B cell (primary cell): ENCODE measurements at regions not wholly inside any gene's neighbourhood (a gene's known extent, or its start where the extent isn't known, plus 50 kb on each side); places are given as distances from the start of the nearest gene placed in this dataset.
"Not testable (repeated sequence)": the region's sequence is repeated elsewhere in the genome, so short reads cannot be mapped to it uniquely, and the experiment has no call there.

Experiments used
- ATAC-seq: fragments of 200-7000 bp; cut with Tn5 transposase; one replicate; pipeline ENCODE4 v1.10.0; 2021; ENCODE audit warnings: low read depth, mild to moderate bottlenecking, moderate number of reproducible peaks, moderate library complexity
- CTCF ChIA-PET: fragments of 350-600 bp; sonication (Branson Sonifier 250); formaldehyde crosslinking; loops from one replicate; lab custom pipeline; 2021; ENCODE audit warnings: antibody characterized with exemption, inconsistent platforms; lab: Charles Lee
- POLR2A ChIA-PET: fragments of 350-600 bp; sonication (Branson Sonifier 250); formaldehyde crosslinking; loops from one replicate; lab custom pipeline; 2021; ENCODE audit warnings: antibody characterized with exemption; lab: Charles Lee
- DNase-seq: peaks from one replicate; pipeline ENCODE4 v3.0.0; 2013
- H2AFZ ChIP-seq: 2 replicates; pipeline ENCODE4 v1.6.1; 2012; ENCODE audit warnings: mild to moderate bottlenecking, low read depth, low read length; ENCODE audit not compliant: insufficient read depth, poor library complexity, severe bottlenecking
- H3K27ac ChIP-seq, 2 donors: 1 replicate in 1 of 2; 2 replicates in 1 of 2; pipeline ENCODE4 v1.5.1; 2012 to 2013; ENCODE audit warnings: low read length in 2 of 2, mild to moderate bottlenecking in 2 of 2, moderate library complexity in 1 of 2
- H3K27me3 ChIP-seq, 4 experiments: fragments of 200-600 bp in 1 of 4; sonication (generic) in 1 of 4; replicated peaks in 1 of 4; 1 replicate in 2 of 4; 2 replicates in 2 of 4; pipeline versions ENCODE4 v1.6.1 to v1.7.0; 2013 to 2016; ENCODE audit warnings: low read length in 3 of 4, mild to moderate bottlenecking in 2 of 4, mixed read lengths in 1 of 4, moderate library complexity in 1 of 4; ENCODE audit not compliant: insufficient read depth in 4 of 4, control insufficient read depth in 3 of 4; ENCODE audit errors: control extremely low read depth in 1 of 4
- H3K36me3 ChIP-seq, 2 experiments: replicated peaks in 1 of 2; 1 replicate in 1 of 2; 2 replicates in 1 of 2; pipeline versions ENCODE4 v1.6.1 to v1.7.1; 2013; ENCODE audit warnings: low read length in 1 of 2; ENCODE audit not compliant: insufficient read depth in 2 of 2, control insufficient read depth in 1 of 2; ENCODE audit errors: control extremely low read depth in 1 of 2, extremely low read depth in 1 of 2
- H3K4me1 ChIP-seq, 2 donors: fragments of 200-600 bp in 1 of 2; sonication (generic) in 1 of 2; 1 replicate in 1 of 2; 2 replicates in 1 of 2; pipeline versions ENCODE4 v1.5.1 to v1.6.1; 2013 to 2017; ENCODE audit warnings: low read length in 2 of 2; ENCODE audit not compliant: control insufficient read depth in 2 of 2, insufficient read depth in 2 of 2
- H3K4me2 ChIP-seq: replicated peaks from 2 replicates; pipeline ENCODE3; 2012; ENCODE audit warnings: mild to moderate bottlenecking, low read depth, low read length; ENCODE audit not compliant: poor library complexity, severe bottlenecking
- H3K4me3 ChIP-seq, 5 experiments: fragments of 200-600 bp in 1 of 5; sonication (generic) in 1 of 5; 1 replicate in 3 of 5; 2 replicates in 2 of 5; pipeline versions ENCODE4 v1.5.1 to v1.7.0; 2011 to 2016; ENCODE audit warnings: low read length in 4 of 5, mild to moderate bottlenecking in 4 of 5, low read depth in 2 of 5, control low read depth in 1 of 5, moderate library complexity in 1 of 5; ENCODE audit not compliant: insufficient read depth in 1 of 5; ENCODE audit errors: control extremely low read depth in 1 of 5, extremely low read depth in 1 of 5
- H3K79me2 ChIP-seq: fragments of 200-600 bp; sonication (generic); one replicate; pipeline ENCODE4 v1.6.0; 2016; ENCODE audit warnings: low read length; ENCODE audit not compliant: control insufficient read depth, insufficient read depth
- H3K9ac ChIP-seq: fragments of 200-600 bp; sonication (generic); 2 replicates; pipeline ENCODE4 v1.6.1; 2017; ENCODE audit warnings: mild to moderate bottlenecking, low read length, moderate library complexity
- H3K9me3 ChIP-seq, 3 donors: one replicate each; pipeline versions ENCODE4 v1.6.1 to v1.7.1; 2013; ENCODE audit warnings: low read length in 2 of 3; ENCODE audit not compliant: control insufficient read depth in 2 of 3, insufficient read depth in 1 of 3; ENCODE audit errors: control extremely low read depth in 1 of 3
- H4K20me1 ChIP-seq: 2 replicates; pipeline ENCODE4 v1.6.0; 2012; ENCODE audit warnings: mild to moderate bottlenecking, low read length; ENCODE audit not compliant: insufficient read depth, control insufficient read depth, poor library complexity, severe bottlenecking
- H3K27ac Mint-ChIP-seq: one replicate; pipeline ENCODE4 v1.8.0; 2021; ENCODE audit warnings: mixed read lengths
- H3K27me3 Mint-ChIP-seq: one replicate; pipeline ENCODE4 v1.8.0; 2021; ENCODE audit warnings: mixed read lengths
- H3K4me1 Mint-ChIP-seq: one replicate; pipeline ENCODE4 v1.8.0; 2021; ENCODE audit warnings: mixed read lengths
- H3K4me3 Mint-ChIP-seq: one replicate; pipeline ENCODE4 v1.8.0; 2021; ENCODE audit warnings: mixed read lengths
- H3K9me3 Mint-ChIP-seq: one replicate; pipeline ENCODE4 v1.8.0; 2022; ENCODE audit warnings: mixed read lengths; ENCODE audit not compliant: insufficient read depth
- CTCF ChIP-seq: fragments of 200-600 bp; IDR thresholded peaks from one replicate; pipeline ENCODE4 v1.8.0; 2022; ENCODE audit warnings: antibody characterized with exemption, mild to moderate bottlenecking
- EZH2 ChIP-seq: IDR thresholded peaks from 2 replicates; pipeline ENCODE4 v1.6.1; 2012; ENCODE audit warnings: borderline replicate concordance, low read depth, mild to moderate bottlenecking, moderate library complexity, low read length; ENCODE audit not compliant: insufficient read depth, poor library complexity, severe bottlenecking
- WGBS: methylation state at CpG from one replicate; pipeline ENCODE4 v1.1.5; 2013; ENCODE audit warnings: missing lambda C conversion rate; ENCODE audit not compliant: insufficient coverage; 5-methylcytosine and 5-hydroxymethylcytosine counted together
- intact Hi-C: fragments of 100-400 bp; cut with micrococcal nuclease; formaldehyde crosslinking; loops from one replicate; pipeline ENCODE4 v1.10.0; 2022

- POLR2A ChIA-PET: no interaction called here
- 94% methylated on average over 3 of the region's 3 CpGs for WGBS
- Histone ChIP-seq H3K4me3 (no peak overlapping the region), H3K79me2 (no peaks in the 10 kb centered on the region), H3K27me3 (no peaks in the 10 kb centered on the region), H3K4me2 (no peak overlapping the region), H3K4me1 (no peaks in the 10 kb centered on the region), H3K9ac (no peak overlapping the region), H4K20me1 (no peaks in the 10 kb centered on the region), H3K36me3 (no peaks in the 10 kb centered on the region), H3K27ac (no peak overlapping the region), H2AFZ (no peak overlapping the region), H3K9me3 (peaks cover 0 to 13% (median 0%) of the 10 kb centered on the region in 3 donors)
- intact Hi-C loops: no loop called here
- no peak for DNase-seq
- TF ChIP-seq CTCF (no peak), EZH2 (no peak)
- no peaks in the 10 kb centered on the region for H3K4me1 Mint-ChIP-seq
- no peaks in the 10 kb centered on the region for H3K9me3 Mint-ChIP-seq
- no peak overlapping the region for H3K27ac Mint-ChIP-seq
- no peaks in the 10 kb centered on the region for H3K27me3 Mint-ChIP-seq
- CTCF ChIA-PET: no interaction called here
- no peak overlapping the region for H3K4me3 Mint-ChIP-seq
- ATAC-seq: no peak
These were observed 141.6 kb upstream of the PALMD start for GRCh38 chr1:99504287-99504686.

- Mint-ChIP-seq H3K9me3 (no peaks in the 10 kb centered on the region), H3K27ac (no peak overlapping the region), H3K27me3 (no peaks in the 10 kb centered on the region), H3K4me3 (no peak overlapping the region), H3K4me1 (no peaks in the 10 kb centered on the region)
- H3K4me3 ChIP-seq: no peak overlapping the region
- H3K36me3 ChIP-seq: no peaks in the 10 kb centered on the region
- H3K4me2 ChIP-seq: no peak overlapping the region
- intact Hi-C loops: no loop called here
- ChIA-PET CTCF (no interaction called here), POLR2A (no interaction called here)
- no peaks in the 10 kb centered on the region for H3K4me1 ChIP-seq
- no peak overlapping the region for H3K27ac ChIP-seq
- H3K79me2 ChIP-seq: no peaks in the 10 kb centered on the region
- TF ChIP-seq EZH2 (no peak), CTCF (no peak)
- H3K27me3 ChIP-seq: no peaks in the 10 kb centered on the region
- H4K20me1 ChIP-seq: no peaks in the 10 kb centered on the region
- ATAC-seq (no peak), DNase-seq (no peak)
- H3K9me3 ChIP-seq: peaks cover 0 to 13% (median 0%) of the 10 kb centered on the region in 3 donors
- H3K9ac ChIP-seq: no peak overlapping the region
- H2AFZ ChIP-seq: no peak overlapping the region
- WGBS: no CpG with 5 or more reads among the region's 2 CpGs
These were observed 139.3 kb upstream of the PALMD start for GRCh38 chr1:99506631-99507030.

- H3K79me2 ChIP-seq, H2AFZ ChIP-seq, H3K27ac ChIP-seq, ATAC-seq, H3K27me3 Mint-ChIP-seq, H3K9ac ChIP-seq, H3K27me3 ChIP-seq, POLR2A ChIA-PET, H4K20me1 ChIP-seq, H3K9me3 Mint-ChIP-seq, H3K4me3 ChIP-seq, H3K27ac Mint-ChIP-seq, H3K4me1 ChIP-seq, H3K36me3 ChIP-seq, DNase-seq, H3K4me3 Mint-ChIP-seq, intact Hi-C loops, H3K4me1 Mint-ChIP-seq, CTCF ChIA-PET, H3K4me2 ChIP-seq: not testable (repeated sequence)
- H3K9me3 ChIP-seq: peaks cover 0 to 13% (median 0%) of the 10 kb centered on the region in 3 donors
- 91% methylated on average over 8 of the region's 12 CpGs for WGBS
These were observed 138.5 kb upstream of the PALMD start for GRCh38 chr1:99507446-99507845.
